ENCODE measurements at regions not wholly inside any gene's neighbourhood (a gene's known extent, or its start where the extent isn't known, plus 50 kb on each side); places are given as distances from the start of the nearest gene placed in this dataset.

DNA sequence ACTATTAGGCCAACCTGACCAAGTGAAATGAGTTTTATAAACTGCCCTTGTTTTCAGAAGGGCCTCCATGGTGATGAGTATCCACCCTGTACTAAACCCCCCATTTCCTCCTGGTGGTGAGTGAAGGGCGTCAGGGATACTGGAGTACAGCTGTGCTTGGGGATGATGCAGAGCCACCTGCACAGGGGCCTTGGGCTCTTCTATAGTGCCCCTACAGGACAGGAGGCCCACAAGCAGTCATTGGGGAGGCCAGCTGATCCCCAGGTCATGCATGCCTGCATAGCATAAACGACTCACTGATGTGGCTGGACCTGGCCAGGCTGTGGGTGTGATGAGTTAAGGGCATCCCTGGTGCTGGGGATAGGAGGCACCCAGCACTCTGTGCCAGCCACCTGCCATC lies 114.1 kb upstream of the CELF2 start:
- Histone ChIP-seq H3K36me3 (no peaks in the 10 kb centered on the region), H3K27ac (no peak overlapping the region), H3K27me3 (no peaks in the 10 kb centered on the region), H3K4me3 (no peak overlapping the region), H3K9me3 (no peaks in the 10 kb centered on the region), H3K4me1 (no peaks in the 10 kb centered on the region)
- no peak for DNase-seq (ENCODE audit: low spot score)
- TF ChIP-seq, protein P1, sequence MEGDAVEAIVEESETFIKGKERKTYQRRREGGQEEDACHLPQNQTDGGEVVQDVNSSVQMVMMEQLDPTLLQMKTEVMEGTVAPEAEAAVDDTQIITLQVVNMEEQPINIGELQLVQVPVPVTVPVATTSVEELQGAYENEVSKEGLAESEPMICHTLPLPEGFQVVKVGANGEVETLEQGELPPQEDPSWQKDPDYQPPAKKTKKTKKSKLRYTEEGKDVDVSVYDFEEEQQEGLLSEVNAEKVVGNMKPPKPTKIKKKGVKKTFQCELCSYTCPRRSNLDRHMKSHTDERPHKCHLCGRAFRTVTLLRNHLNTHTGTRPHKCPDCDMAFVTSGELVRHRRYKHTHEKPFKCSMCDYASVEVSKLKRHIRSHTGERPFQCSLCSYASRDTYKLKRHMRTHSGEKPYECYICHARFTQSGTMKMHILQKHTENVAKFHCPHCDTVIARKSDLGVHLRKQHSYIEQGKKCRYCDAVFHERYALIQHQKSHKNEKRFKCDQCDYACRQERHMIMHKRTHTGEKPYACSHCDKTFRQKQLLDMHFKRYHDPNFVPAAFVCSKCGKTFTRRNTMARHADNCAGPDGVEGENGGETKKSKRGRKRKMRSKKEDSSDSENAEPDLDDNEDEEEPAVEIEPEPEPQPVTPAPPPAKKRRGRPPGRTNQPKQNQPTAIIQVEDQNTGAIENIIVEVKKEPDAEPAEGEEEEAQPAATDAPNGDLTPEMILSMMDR (IDR thresholded peaks at IDR 0.05), result no peak

DNA sequence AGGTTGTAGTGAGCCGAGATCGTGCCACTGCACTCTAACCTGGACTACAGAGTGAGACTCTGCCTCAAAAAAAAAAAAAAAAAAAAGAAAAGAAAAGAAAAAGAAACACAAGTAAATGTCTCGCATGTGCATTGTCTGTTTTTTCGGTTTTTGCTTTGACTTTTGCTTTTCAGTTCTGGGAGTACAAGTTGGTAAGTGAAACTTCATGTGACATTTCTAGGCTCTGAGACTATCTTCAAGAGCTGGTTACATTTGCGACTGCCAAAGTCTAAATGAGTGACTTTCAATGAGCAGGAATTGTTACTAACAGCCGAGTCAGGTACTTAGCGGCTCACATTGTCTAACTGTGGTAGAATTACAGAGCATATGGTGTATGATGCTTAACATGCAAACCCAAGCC lies 107.0 kb upstream of the CELF2 start:
- Histone ChIP-seq H3K27me3 (no peaks in the 10 kb centered on the region), H3K4me3 (no peak overlapping the region), H3K9me3 (no peaks in the 10 kb centered on the region), H3K36me3 (no peaks in the 10 kb centered on the region), H3K4me1 (peaks cover 0 to 41% of the 10 kb centered on the region in 2 donors), H3K27ac (peak overlapping the region; percentile 81 to 96)
- TF ChIP-seq, protein P1 (IDR thresholded peaks at IDR 0.05), result no peak
- no peak for DNase-seq (ENCODE audit: low spot score)

DNA sequence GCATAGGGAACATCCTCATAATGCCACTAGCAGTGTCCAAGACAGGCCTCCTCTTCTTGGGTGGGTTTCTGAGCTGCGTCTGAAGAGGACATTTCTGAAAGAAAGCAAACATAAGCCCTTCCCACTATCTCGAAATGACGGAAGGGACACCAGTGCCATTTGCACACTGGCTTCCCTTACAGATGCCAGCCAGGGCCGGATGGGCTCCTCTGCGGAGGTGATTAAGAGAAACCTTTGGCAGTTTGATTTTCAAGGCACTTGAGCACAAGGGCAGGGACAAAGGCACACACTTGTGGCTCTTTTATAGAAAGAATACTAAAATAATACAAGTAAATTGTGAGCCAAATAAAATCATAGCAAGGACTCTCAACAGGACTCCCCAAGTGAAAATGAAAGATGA lies 106.6 kb upstream of the CELF2 start:
- Histone ChIP-seq H3K9me3 (no peaks in the 10 kb centered on the region), H3K27me3 (no peaks in the 10 kb centered on the region), H3K4me1 (peaks cover 0 to 41% of the 10 kb centered on the region in 2 donors), H3K4me3 (peak overlapping the region in 1 of 2 donors; percentile 37), H3K36me3 (no peaks in the 10 kb centered on the region), H3K27ac (peak overlapping the region; percentile 81 to 96)
- DNase-seq (ENCODE audit: low spot score), result no peak
- TF ChIP-seq, protein P1 (IDR thresholded peaks at IDR 0.05), result no peak

DNA sequence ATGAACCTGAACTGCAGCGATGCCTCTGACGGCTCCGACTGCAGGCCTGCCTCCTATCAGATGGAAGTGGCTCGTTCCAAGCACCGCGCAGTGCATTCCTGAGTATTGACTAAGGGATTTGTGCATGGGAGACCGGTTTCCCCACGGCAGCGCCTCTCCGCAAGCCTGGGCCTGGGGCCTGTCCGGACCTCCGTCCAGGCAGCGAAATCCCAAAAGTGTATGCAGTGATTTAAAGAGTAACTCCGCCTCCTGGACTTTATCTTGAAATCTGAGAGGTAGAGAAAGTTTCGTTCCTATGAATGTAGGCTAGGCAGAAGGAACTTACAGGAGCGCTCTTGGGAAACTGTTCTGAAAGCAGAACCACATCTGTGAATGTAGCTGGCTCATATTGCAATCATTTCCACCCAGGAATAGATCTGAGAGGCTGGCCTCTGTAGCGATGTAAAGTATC lies 106.2 kb upstream of the CELF2 start:
- H3K4me3 ChIP-seq, result peak overlapping the region in 1 of 2 donors; percentile 37
- peaks cover 0 to 41% of the 10 kb centered on the region in 2 donors for H3K4me1 ChIP-seq
- DNase-seq (ENCODE audit: low spot score), result peak; percentile 90

DNA sequence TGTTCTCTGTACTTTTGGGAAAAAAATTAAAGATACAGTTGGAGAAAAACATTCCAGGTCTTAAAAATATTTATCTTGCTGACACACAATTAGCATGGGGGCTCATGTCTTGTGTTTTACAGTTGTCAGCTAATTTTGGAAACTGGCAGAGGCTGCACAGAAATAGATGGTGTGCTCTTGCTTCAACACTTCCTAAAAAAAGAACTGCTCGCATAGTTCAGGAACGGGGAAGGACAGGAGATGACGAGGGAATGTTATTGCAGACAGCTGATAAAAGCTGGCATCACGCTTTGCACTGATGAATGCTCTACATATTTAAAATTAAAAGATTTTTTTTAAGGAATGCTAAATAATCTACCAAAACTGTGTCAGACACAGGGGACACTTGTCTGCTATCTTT lies 103.5 kb upstream of the CELF2 start:
- H3K4me3 ChIP-seq, result no peak overlapping the region
- DNase-seq (ENCODE audit: low spot score), result no peak
- H3K27ac ChIP-seq, result peak overlapping the region; percentile 78 to 96
- H3K4me1 ChIP-seq, result peaks cover 0 to 41% of the 10 kb centered on the region in 2 donors
- TF ChIP-seq, protein P1 (IDR thresholded peaks at IDR 0.05), result no peak
- no peaks in the 10 kb centered on the region for H3K9me3 ChIP-seq
- H3K36me3 ChIP-seq, result no peaks in the 10 kb centered on the region
- no peaks in the 10 kb centered on the region for H3K27me3 ChIP-seq

More for the DNA sequence above, 106.2 kb upstream of the CELF2 start:
- Histone ChIP-seq H3K9me3 (no peaks in the 10 kb centered on the region), H3K36me3 (no peaks in the 10 kb centered on the region), H3K27ac (peak overlapping the region; percentile 81 to 96), H3K27me3 (no peaks in the 10 kb centered on the region)
- TF ChIP-seq, protein P1 (IDR thresholded peaks at IDR 0.05), result no peak

DNA sequence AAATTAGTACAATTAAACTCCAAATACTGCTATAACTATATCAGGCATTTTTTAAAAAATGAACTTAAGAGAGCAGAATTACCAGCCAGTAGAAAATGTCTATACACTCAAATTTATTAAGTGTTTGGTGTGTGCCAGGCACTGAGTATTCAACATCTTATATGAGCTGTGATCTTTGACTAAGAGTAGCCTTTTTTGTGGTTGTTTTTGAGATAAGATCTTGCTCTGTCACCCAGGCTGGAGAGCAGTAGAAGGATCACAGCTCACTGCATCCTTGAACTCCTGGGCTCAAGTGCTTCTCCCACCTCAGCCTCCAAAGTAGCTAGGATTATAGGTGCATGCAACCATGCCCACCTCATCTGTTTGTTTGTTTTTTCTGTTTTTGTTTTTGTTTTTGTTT lies 102.5 kb upstream of the CELF2 start:
- TF ChIP-seq, protein P1 (IDR thresholded peaks at IDR 0.05), result no peak
- H3K4me3 ChIP-seq, result no peak overlapping the region
- peaks cover 0 to 41% of the 10 kb centered on the region in 2 donors for H3K4me1 ChIP-seq
- no peak for DNase-seq (ENCODE audit: low spot score)
- no peaks in the 10 kb centered on the region for H3K27me3 ChIP-seq
- H3K9me3 ChIP-seq, result no peaks in the 10 kb centered on the region
- no peaks in the 10 kb centered on the region for H3K36me3 ChIP-seq
- H3K27ac ChIP-seq, result peak overlapping the region; percentile 78 to 96

All from right atrium auricular region (tissue), 2 donors.